Immature natural killer cell (primary cell): ENCODE measurements at regions not wholly inside any gene's neighbourhood (a gene's known extent, or its start where the extent isn't known, plus 50 kb on each side); places are given as distances from the start of the nearest gene placed in this dataset.
A peak's percentile ranks its signal among the peaks of the same experiment; 100 is the strongest.

Experiments
- DNase-seq, 3 donors: peaks; one replicate each; pipeline ENCODE4 v3.0.0; 2022; ENCODE audit warnings: mixed read lengths in 1 of 3
- H3K27ac Mint-ChIP-seq, 6 donors: one replicate each; pipeline ENCODE4 v1.8.0; 2020; ENCODE audit warnings: mixed read lengths in 6 of 6, mild to moderate bottlenecking in 5 of 6, inconsistent platforms in 4 of 6, moderate library complexity in 3 of 6
- H3K27me3 Mint-ChIP-seq, 3 donors: one replicate each; pipeline ENCODE4 v1.8.0; 2020 to 2021; ENCODE audit warnings: low read depth in 3 of 3, mild to moderate bottlenecking in 3 of 3, mixed read lengths in 3 of 3, moderate library complexity in 3 of 3, inconsistent platforms in 1 of 3
- H3K36me3 Mint-ChIP-seq, 3 donors: one replicate each; pipeline ENCODE4 v1.8.0; 2020; ENCODE audit warnings: mixed read lengths in 3 of 3, inconsistent platforms in 2 of 3, mild to moderate bottlenecking in 2 of 3
- H3K4me1 Mint-ChIP-seq, 2 donors: one replicate each; pipeline ENCODE4 v1.8.0; 2020; ENCODE audit warnings: inconsistent platforms in 2 of 2, mild to moderate bottlenecking in 2 of 2, mixed read lengths in 2 of 2, moderate library complexity in 1 of 2
- H3K4me3 Mint-ChIP-seq, 5 donors: one replicate each; pipeline ENCODE4 v1.8.0; 2020; ENCODE audit warnings: mild to moderate bottlenecking in 5 of 5, mixed read lengths in 5 of 5, inconsistent platforms in 3 of 5, moderate library complexity in 3 of 5
- H3K9me3 Mint-ChIP-seq, 6 donors: one replicate each; pipeline ENCODE4 v1.8.0; 2020; ENCODE audit warnings: mild to moderate bottlenecking in 6 of 6, mixed read lengths in 6 of 6, inconsistent platforms in 4 of 6, moderate library complexity in 3 of 6

DNA sequence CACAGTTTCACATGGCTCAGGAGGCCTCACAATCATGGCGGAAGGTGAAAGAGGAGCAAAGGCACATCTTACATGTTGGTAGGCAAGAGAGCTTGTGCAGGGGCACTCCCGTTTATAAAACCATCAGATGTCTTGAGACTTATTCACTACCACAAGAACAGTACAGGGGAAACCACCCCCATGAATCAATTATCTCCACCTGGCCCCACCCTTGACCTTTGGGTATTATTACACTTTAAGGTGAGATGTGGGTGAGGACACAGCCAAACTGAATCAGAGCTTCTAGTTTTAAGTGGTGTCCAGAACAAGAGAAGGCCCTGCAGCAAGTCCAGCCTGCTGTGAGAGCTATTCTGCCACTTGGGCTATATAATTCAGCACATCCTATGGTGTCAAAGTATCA, 493.7 kb downstream of the ETS1 start:
- no peaks in the 10 kb centered on the region for H3K4me1 Mint-ChIP-seq
- DNase-seq: no peak
- no peak overlapping the region for H3K27ac Mint-ChIP-seq
- no peak overlapping the region for H3K4me3 Mint-ChIP-seq
- peaks cover 2 to 18% (median 12%) of the 10 kb centered on the region in 6 donors for H3K9me3 Mint-ChIP-seq
- H3K27me3 Mint-ChIP-seq: peaks cover 0 to 3% (median 2%) of the 10 kb centered on the region in 3 donors
- H3K36me3 Mint-ChIP-seq: peaks cover 12 to 23% (median 12%) of the 10 kb centered on the region in 3 donors

DNA sequence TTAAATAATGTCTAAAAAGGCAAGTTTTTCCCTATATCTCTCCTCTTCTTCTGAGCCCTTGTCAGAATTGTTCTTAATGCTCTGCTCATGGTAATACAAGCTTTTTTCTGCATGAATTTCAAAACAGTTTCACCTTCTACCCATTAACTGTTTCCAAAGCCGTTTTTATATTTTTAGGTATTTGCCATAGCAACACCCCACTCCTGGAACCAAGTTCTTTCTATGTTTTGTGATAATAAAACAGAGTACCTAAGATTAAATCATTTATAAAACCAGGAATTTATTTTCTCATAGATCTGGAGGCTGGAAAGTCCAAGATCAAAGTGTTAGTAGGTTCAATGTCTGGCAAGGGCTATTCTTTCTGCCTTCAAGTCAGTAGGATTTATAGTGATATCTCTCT, 497.4 kb downstream of the ETS1 start:
- peaks cover 2 to 18% (median 12%) of the 10 kb centered on the region in 6 donors for H3K9me3 Mint-ChIP-seq
- peaks cover 12 to 15% of the 10 kb centered on the region in 2 donors for H3K4me1 Mint-ChIP-seq
- no peak overlapping the region for H3K27ac Mint-ChIP-seq
- no peak overlapping the region for H3K4me3 Mint-ChIP-seq
- H3K27me3 Mint-ChIP-seq: peaks cover 0 to 2% (median 2%) of the 10 kb centered on the region in 3 donors
- no peak for DNase-seq
- peaks cover 12 to 23% (median 12%) of the 10 kb centered on the region in 3 donors for H3K36me3 Mint-ChIP-seq

DNA sequence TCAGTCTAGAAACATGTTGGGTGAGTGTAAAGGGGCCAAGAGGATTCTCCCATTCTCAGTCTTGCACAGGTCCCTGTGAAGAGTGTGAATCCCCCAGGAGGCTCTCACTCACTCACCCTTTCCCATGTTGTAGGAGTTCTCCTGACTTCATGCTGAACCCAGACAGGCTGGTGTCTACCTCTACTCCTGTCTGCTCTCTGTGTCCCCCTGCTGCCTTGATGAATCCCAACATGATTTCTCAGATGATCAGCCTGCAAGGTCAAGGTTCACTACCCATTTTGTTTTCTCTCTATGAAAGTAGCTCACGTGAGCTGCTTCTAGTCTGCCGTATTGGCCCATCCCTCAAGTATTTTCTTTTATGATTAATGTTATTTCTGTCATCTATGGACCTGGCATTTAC, 500.6 kb downstream of the ETS1 start:
- Mint-ChIP-seq H3K27ac (peak overlapping the region in 3 of 6 donors; percentile 23 to 26 (median 23)), H3K9me3 (peaks cover 2 to 18% (median 12%) of the 10 kb centered on the region in 6 donors), H3K4me3 (no peak overlapping the region), H3K36me3 (peaks cover 12 to 23% (median 12%) of the 10 kb centered on the region in 3 donors), H3K4me1 (peaks cover 17 to 22% of the 10 kb centered on the region in 2 donors), H3K27me3 (no peaks in the 10 kb centered on the region)
- peak in 1 of 3 donors; percentile 16 for DNase-seq

DNA sequence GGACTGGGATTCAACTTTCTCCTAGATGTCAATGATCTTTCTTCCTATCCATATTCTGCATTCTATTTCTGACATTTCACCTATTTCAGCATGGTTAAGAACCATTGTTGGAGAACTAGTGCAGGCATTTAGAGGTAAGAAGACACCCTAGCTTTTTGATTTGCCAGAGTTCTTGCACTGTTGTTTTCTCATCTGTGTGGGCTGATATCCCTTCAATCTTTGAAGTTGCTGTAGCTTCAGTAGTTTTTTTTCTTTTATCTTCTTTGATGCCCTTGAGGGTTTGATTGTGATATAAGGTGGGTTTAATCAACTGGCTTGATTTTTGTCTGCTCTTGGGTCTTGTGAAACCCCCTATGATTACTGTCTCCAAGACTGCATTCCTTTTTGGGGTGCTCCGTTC, 502.1 kb downstream of the ETS1 start:
- Mint-ChIP-seq H3K27ac (peak overlapping the region in 2 of 6 donors; percentile 19 to 68), H3K9me3 (peaks cover 0 to 13% (median 8%) of the 10 kb centered on the region in 6 donors), H3K4me3 (peak overlapping the region in 1 of 5 donors; percentile 67), H3K4me1 (peaks cover 17 to 22% of the 10 kb centered on the region in 2 donors), H3K27me3 (peaks cover 0 to 3% (median 0%) of the 10 kb centered on the region in 3 donors), H3K36me3 (peaks cover 6 to 15% (median 8%) of the 10 kb centered on the region in 3 donors)
- no peak for DNase-seq

DNA sequence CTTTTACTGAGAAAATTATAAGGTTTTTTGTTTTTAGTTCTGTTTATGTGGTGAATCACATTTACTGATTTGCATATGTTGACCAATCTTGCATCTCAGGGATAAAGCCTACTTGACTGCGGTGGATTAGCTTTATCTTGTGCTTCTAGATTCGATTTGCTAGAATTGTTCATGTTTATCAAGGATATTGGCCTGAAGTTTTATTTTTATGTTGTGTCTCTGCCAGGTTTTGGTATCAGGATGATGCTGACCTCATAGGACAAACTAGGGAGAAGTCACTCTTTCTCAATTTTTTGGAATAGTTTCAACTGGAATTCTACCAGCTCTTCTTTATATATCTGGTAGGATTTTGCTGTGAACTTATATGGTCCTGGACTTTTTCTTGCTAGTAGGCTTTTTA, 504.8 kb downstream of the ETS1 start:
- no peak overlapping the region for H3K27ac Mint-ChIP-seq
- no peak for DNase-seq
- peaks cover 17 to 22% of the 10 kb centered on the region in 2 donors for H3K4me1 Mint-ChIP-seq
- H3K27me3 Mint-ChIP-seq: peaks cover 0 to 3% (median 0%) of the 10 kb centered on the region in 3 donors
- H3K4me3 Mint-ChIP-seq: no peak overlapping the region
- peaks cover 0 to 5% (median 0%) of the 10 kb centered on the region in 6 donors for H3K9me3 Mint-ChIP-seq
- peaks cover 0 to 4% (median 3%) of the 10 kb centered on the region in 3 donors for H3K36me3 Mint-ChIP-seq

DNA sequence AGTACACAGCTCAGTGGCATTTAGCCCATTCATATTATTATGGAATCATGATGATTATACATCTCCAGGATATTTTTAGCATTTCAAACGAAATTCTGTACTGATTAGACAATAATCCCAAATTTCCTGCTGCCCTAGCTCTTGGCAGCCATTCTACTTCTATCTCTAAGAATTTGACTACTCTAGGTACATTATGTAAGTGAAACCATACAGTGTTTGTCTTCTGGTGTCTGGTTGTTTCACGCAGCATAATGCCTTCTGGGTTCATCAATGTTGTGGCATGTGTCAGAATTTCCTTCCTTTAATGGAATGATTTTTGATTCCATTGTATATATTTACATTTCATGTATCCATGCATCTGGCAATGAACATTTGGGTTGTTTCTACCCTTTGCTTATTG, 517.7 kb downstream of the ETS1 start:
- no peaks in the 10 kb centered on the region for H3K4me1 Mint-ChIP-seq
- peaks cover 0 to 4% (median 3%) of the 10 kb centered on the region in 3 donors for H3K36me3 Mint-ChIP-seq
- H3K27ac Mint-ChIP-seq: no peak overlapping the region
- no peak for DNase-seq
- no peaks in the 10 kb centered on the region for H3K9me3 Mint-ChIP-seq
- H3K4me3 Mint-ChIP-seq: no peak overlapping the region
- peaks cover 0 to 3% (median 2%) of the 10 kb centered on the region in 3 donors for H3K27me3 Mint-ChIP-seq

DNA sequence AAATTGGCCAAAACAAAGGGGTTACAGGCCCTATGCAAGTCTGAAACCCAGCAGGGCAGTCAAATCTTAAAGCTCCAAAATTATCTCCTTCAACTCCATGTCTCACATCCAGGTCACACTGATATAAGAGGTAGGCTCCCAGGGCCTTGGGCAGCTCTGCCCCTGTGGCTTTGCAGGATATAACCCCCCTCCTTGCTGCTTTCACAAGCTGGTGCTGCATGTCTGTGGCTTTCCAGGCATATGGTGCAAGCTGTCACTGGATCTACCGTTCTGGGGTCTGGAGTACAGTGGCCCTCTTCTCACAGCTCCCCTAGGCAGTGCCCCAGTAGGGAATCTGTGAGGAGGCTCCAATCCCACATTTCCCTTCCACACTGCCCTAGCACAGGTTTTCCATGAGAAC, 519.6 kb downstream of the ETS1 start:
- no peak overlapping the region for H3K4me3 Mint-ChIP-seq
- H3K4me1 Mint-ChIP-seq: no peaks in the 10 kb centered on the region
- no peak for DNase-seq
- peaks cover 0 to 9% (median 3%) of the 10 kb centered on the region in 3 donors for H3K36me3 Mint-ChIP-seq
- H3K27ac Mint-ChIP-seq: no peak overlapping the region
- H3K27me3 Mint-ChIP-seq: peaks cover 0 to 3% (median 0%) of the 10 kb centered on the region in 3 donors
- H3K9me3 Mint-ChIP-seq: no peaks in the 10 kb centered on the region

DNA sequence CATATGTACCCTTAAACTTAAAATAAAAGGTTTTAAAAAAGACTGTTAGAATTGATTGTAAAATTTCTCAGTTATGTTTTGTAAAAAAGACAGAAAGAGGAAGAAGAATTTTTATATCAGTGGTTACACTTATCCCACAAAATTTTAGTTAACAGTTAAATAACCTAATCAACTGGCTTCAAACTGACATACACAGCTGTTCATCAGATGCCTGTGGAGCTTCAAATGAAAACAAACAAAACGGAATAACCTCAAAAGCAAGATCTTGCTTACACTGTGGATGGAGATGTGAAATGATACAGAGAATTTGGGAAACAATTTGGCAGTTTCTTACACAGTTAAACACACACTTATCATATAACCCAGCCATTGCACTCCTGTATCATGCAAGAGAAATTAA, 521.0 kb downstream of the ETS1 start:
- H3K9me3 Mint-ChIP-seq: no peaks in the 10 kb centered on the region
- H3K4me3 Mint-ChIP-seq: no peak overlapping the region
- no peak for DNase-seq
- peaks cover 0 to 9% (median 3%) of the 10 kb centered on the region in 3 donors for H3K36me3 Mint-ChIP-seq
- H3K27ac Mint-ChIP-seq: no peak overlapping the region
- H3K4me1 Mint-ChIP-seq: no peaks in the 10 kb centered on the region
- peaks cover 0 to 3% (median 2%) of the 10 kb centered on the region in 3 donors for H3K27me3 Mint-ChIP-seq

DNA sequence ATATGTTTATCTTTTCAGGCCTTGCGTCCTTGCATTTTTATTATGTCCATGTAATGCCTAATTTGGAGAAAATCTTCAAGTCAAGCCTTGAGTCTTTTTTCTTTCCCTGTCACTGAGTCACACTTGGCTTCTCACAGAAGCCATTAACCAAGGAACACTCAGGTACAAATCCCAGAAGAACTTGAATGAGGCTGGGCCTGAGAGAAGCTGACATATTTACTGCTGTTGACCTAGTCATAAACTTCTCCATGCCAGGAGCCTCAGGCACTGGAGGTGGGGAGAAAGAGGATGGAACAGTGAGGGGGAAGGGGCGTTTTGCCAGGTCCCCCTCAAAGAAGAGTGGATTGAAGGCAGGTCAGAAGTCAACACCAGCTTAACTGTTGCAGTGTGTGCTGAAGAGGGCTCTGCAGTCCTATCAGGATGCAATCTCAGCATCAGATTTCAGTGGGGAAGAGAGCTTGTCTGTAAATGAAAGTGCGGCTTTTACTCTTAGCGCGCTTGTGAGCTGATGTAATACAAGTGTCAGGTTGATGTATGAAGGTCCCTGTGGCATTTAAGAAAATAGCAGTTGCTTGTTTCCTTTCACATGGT, 526.0 kb downstream of the ETS1 start:
- Mint-ChIP-seq H3K36me3 (peaks cover 0 to 9% (median 0%) of the 10 kb centered on the region in 3 donors), H3K4me3 (no peak overlapping the region), H3K27me3 (peaks cover 0 to 2% (median 2%) of the 10 kb centered on the region in 3 donors), H3K9me3 (no peaks in the 10 kb centered on the region), H3K4me1 (peaks cover 0 to 2% of the 10 kb centered on the region in 2 donors), H3K27ac (no peak overlapping the region)
- DNase-seq: no peak

DNA sequence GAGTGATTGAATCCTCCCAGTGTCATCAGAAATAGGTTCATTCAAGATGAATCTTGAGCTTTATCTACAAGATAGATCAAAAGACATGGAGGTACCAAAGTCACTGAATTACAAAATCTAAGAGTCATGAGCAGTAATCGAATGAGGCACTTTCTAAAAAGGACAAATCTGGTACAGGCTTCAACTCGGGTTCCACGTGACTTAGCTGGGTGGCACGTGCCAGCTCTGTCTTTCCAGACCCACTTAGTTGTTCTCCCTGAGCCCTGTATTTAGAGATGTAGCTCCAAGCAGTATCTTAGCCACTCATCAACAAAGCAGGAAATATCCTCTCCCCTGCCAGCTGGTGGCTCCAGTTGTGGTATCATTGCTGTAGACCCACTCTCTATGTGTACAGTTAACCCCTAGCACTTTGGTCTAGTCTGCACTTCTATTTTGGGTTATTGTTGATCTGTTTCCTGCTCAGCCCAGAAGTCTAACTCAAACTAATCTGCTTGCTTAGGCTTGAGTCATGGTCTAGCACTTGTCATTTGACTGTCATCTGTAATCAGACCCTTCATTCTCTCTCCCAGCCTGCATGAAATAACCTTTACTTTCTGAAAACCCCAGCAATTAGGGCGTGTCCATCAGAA, 528.7 kb downstream of the ETS1 start:
- peaks cover 18 to 28% of the 10 kb centered on the region in 2 donors for H3K4me1 Mint-ChIP-seq
- no peak overlapping the region for H3K27ac Mint-ChIP-seq
- peaks cover 0 to 6% (median 0%) of the 10 kb centered on the region in 3 donors for H3K27me3 Mint-ChIP-seq
- H3K36me3 Mint-ChIP-seq: peaks cover 0 to 5% (median 0%) of the 10 kb centered on the region in 3 donors
- no peak for DNase-seq
- H3K4me3 Mint-ChIP-seq: no peak overlapping the region
- no peaks in the 10 kb centered on the region for H3K9me3 Mint-ChIP-seq

DNA sequence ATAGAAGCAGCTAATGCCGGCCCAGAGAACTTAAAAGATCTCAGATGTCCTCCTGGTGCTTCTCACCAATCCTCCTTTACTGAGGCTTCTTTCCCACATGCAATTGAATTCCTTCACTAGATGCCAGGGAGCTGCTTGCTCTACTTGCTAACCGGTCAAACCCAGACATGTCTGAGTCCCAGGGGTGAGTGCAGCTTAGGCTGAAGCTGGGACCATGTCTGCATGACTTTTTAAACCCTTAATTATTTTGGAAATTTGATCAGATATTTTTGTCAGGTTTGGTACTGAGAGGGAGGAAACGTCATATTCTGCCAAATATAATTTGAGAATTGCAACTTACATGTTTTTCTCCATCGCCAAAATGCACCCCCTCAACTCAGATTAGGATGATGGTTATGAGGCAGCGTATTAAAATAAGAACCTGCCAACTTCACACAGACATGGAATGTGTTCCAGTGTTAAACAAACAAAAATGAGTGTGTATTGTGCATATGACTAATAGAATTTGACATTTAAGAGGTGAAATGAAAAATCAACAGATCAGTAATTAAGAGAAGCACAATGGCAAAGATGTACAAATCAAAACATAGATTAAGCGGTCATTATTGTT, 529.5 kb downstream of the ETS1 start:
- Mint-ChIP-seq H3K27ac (no peak overlapping the region), H3K9me3 (no peaks in the 10 kb centered on the region), H3K27me3 (peaks cover 0 to 6% (median 0%) of the 10 kb centered on the region in 3 donors), H3K36me3 (peaks cover 0 to under 1% (median 0%) of the 10 kb centered on the region in 3 donors), H3K4me3 (no peak overlapping the region), H3K4me1 (peaks cover 26 to 36% of the 10 kb centered on the region in 2 donors)
- DNase-seq: no peak

DNA sequence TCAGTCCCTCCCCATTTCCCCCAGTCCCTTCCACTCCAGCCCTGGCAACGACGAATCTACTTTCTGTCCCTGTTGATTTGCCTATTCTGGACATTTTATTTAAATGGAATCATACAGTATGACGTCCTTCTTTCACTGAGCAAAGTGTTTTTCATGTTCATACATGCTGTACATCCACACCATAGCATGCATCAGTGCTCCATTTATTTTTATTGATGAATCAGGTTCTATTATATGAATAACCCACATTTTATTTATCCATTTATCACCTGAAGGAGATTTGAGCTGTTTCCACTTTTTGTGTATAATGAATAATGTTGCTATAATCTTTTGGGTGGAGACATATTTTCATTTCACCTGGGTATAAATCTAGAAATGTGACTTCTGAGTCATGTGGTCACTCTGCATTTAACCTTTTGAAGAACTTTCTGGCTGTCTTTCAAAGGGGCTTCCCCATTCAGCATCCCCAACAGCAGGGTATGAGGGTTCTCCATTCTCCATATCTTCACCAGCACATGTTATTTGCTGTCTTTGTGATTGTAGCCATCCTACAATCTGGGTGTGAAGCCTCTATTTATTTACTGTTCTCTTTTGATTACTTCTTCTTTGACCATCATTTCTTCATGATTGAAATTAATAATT, 531.7 kb downstream of the ETS1 start:
- H3K9me3 Mint-ChIP-seq: peaks cover 0 to 2% (median 0%) of the 10 kb centered on the region in 6 donors
- H3K4me3 Mint-ChIP-seq: peak overlapping the region in 2 of 5 donors; percentile 12 to 39

More for the DNA sequence above, 531.7 kb downstream of the ETS1 start:
- Mint-ChIP-seq H3K4me1 (peaks cover 47 to 58% of the 10 kb centered on the region in 2 donors), H3K27me3 (peaks cover 0 to 4% (median 0%) of the 10 kb centered on the region in 3 donors), H3K27ac (peak overlapping the region; percentile 1 to 66 (median 38)), H3K36me3 (peaks cover 0 to 4% (median 3%) of the 10 kb centered on the region in 3 donors)
- DNase-seq: no peak
